IMR-90 (cell line): ENCODE measurements at regions not wholly inside any gene's neighbourhood (a gene's known extent, or its start where the extent isn't known, plus 50 kb on each side); places are given as distances from the start of the nearest gene placed in this dataset.

Experiments used
- BHLHE40 ChIP-seq: fragments of 150-350 bp; IDR thresholded peaks from 2 replicates; pipeline ENCODE4 v1.6.1; 2016; ENCODE audit warnings: mild to moderate bottlenecking, low read depth, low read length
- CEBPB ChIP-seq: IDR thresholded peaks from 2 replicates; pipeline ENCODE4 v1.6.1; 2012; ENCODE audit warnings: low read depth, low read length, improper control_type of control experiment
- CHD1 ChIP-seq: IDR thresholded peaks from 2 replicates; pipeline ENCODE4 v1.6.1; 2012; ENCODE audit warnings: low read depth, low read length, improper control_type of control experiment
- FOS ChIP-seq: fragments of 150-350 bp; IDR thresholded peaks from 2 replicates; pipeline ENCODE4 v1.6.1; 2016; ENCODE audit warnings: low read depth, low read length
- MXI1 ChIP-seq: IDR thresholded peaks from 2 replicates; pipeline ENCODE4 v1.6.1; 2012; ENCODE audit warnings: low read depth, mild to moderate bottlenecking, low read length, moderate library complexity, borderline replicate concordance
- POLR2A ChIP-seq: IDR thresholded peaks from 2 replicates; pipeline ENCODE4 v1.6.1; 2012; ENCODE audit warnings: mild to moderate bottlenecking, low read depth, low read length
- RAD21 ChIP-seq: IDR thresholded peaks from 2 replicates; pipeline ENCODE4 v1.6.1; 2012; ENCODE audit warnings: low read length, improper control_type of control experiment
- RFX5 ChIP-seq: IDR thresholded peaks from 2 replicates; pipeline ENCODE4 v1.8.0; 2012; ENCODE audit warnings: low read depth, mild to moderate bottlenecking, low read length, moderate library complexity
- SMC3 ChIP-seq: fragments of 150-350 bp; IDR thresholded peaks from 2 replicates; pipeline ENCODE4 v1.6.1; 2016; ENCODE audit warnings: low read depth, mild to moderate bottlenecking, antibody characterized with exemption, low read length, moderate library complexity
- TF ChIP-seq, protein P1 (sequence below): conservative IDR thresholded peaks from 2 replicates; pipeline ENCODE4 v1.5.1; 2012; ENCODE audit warnings: mild to moderate bottlenecking, low read depth, low read length, improper control_type of control experiment
- TF ChIP-seq, protein P2 (sequence below): fragments of 150-350 bp; IDR thresholded peaks from 2 replicates; pipeline ENCODE4 v1.6.1; 2017; ENCODE audit warnings: mild to moderate bottlenecking, antibody characterized with exemption, low read length, low read depth
- TF ChIP-seq, protein P3 (sequence below): fragments of 150-350 bp; IDR thresholded peaks from 2 replicates; pipeline ENCODE4 v1.6.1; 2016; ENCODE audit warnings: low read depth, mild to moderate bottlenecking, low read length, moderate library complexity, borderline replicate concordance

DNA sequence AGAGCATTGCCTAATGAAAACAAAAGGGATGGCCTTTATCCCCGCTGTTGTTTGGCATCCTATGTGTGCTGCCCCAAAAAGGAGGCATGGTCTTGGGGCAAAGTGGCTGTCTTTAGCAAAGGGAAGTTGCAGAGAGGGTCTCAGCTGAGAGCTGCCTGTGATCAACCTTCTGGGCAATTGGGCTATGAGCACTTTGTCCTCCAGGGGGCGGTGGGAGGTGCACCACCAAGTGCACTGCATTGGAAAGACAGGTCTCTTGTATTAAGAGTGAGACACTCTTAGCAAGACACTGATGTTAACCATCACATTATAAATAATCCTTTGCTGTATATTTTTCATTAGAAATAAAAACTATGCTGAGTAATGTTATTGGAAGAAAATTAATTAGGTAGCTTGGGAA, 314.8 kb downstream of the POM121L12 start:
- TF ChIP-seq BHLHE40 (no peak), POLR2A (no peak), FOS (no peak), RFX5 (no peak), RAD21 (no peak), CEBPB (no peak), SMC3 (no peak), CHD1 (no peak), MXI1 (no peak)
- TF ChIP-seq, protein P1, sequence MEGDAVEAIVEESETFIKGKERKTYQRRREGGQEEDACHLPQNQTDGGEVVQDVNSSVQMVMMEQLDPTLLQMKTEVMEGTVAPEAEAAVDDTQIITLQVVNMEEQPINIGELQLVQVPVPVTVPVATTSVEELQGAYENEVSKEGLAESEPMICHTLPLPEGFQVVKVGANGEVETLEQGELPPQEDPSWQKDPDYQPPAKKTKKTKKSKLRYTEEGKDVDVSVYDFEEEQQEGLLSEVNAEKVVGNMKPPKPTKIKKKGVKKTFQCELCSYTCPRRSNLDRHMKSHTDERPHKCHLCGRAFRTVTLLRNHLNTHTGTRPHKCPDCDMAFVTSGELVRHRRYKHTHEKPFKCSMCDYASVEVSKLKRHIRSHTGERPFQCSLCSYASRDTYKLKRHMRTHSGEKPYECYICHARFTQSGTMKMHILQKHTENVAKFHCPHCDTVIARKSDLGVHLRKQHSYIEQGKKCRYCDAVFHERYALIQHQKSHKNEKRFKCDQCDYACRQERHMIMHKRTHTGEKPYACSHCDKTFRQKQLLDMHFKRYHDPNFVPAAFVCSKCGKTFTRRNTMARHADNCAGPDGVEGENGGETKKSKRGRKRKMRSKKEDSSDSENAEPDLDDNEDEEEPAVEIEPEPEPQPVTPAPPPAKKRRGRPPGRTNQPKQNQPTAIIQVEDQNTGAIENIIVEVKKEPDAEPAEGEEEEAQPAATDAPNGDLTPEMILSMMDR = no peak
- TF ChIP-seq, protein P2, sequence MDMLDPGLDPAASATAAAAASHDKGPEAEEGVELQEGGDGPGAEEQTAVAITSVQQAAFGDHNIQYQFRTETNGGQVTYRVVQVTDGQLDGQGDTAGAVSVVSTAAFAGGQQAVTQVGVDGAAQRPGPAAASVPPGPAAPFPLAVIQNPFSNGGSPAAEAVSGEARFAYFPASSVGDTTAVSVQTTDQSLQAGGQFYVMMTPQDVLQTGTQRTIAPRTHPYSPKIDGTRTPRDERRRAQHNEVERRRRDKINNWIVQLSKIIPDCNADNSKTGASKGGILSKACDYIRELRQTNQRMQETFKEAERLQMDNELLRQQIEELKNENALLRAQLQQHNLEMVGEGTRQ = no peak
- TF ChIP-seq, protein P3, sequence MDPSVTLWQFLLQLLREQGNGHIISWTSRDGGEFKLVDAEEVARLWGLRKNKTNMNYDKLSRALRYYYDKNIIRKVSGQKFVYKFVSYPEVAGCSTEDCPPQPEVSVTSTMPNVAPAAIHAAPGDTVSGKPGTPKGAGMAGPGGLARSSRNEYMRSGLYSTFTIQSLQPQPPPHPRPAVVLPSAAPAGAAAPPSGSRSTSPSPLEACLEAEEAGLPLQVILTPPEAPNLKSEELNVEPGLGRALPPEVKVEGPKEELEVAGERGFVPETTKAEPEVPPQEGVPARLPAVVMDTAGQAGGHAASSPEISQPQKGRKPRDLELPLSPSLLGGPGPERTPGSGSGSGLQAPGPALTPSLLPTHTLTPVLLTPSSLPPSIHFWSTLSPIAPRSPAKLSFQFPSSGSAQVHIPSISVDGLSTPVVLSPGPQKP = no peak
